NCI-H748 (cell line): ENCODE measurements at regions not wholly inside any gene's neighbourhood (a gene's known extent, or its start where the extent isn't known, plus 50 kb on each side); places are given as distances from the start of the nearest gene placed in this dataset.
"Not testable (repeated sequence)": the region's sequence is repeated elsewhere in the genome, so short reads cannot be mapped to it uniquely, and the experiment has no call there.

Source experiments
- DNase-seq: peaks from one replicate; lab custom pipeline; 2025; ENCODE audit not compliant: unreplicated experiment; lab: John Stamatoyannopoulos, UW

- no peak for DNase-seq
Measured at GRCh38 chr7:130789436-130789835, 55.4 kb upstream of the KLF14 start.

DNA sequence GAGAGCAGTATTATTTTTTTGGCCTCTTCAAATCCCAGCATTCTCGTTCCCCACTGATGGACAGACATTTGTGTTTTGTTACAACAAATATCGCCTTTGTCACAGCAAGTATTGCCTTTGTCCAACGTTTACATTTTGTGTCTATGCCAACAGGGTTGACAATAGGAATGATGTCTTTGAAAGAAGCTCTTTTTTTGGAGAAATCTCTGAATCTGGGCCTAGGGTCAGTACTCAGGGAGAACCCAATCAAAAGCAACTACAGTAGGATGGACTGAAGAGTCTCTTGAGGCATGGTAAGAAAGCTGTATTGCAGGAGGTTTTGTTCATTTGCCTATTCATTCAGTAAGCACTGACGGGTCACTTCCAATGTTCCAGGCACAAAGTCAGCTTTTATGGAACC, 57.7 kb upstream of the KLF14 start:
- DNase-seq = no peak

- DNase-seq = no peak
Measured at GRCh38 chr7:130793855-130794618, 60.0 kb upstream of the KLF14 start.

DNA sequence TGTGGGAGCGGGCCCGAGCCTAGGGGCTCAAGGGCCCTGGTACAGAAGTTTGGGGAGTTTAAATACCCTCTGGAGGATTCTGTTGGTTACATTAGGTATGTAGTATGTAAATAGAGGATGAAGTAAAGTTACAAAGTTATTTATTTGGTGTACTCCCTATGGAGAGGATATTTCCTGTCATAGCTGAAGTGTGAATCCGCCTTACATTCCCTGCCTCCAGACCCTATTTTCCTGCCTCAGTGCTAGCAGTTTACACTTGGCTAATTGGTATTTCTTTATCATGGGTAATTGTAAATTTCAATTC, 60.6 kb upstream of the KLF14 start:
- no peak for DNase-seq

- not testable (repeated sequence) for DNase-seq
Measured at GRCh38 chr7:130796425-130796824, 62.4 kb upstream of the KLF14 start.

GRCh38 chr7:130803127-130803526, 69.1 kb upstream of the KLF14 start:
- no peak for DNase-seq

DNA sequence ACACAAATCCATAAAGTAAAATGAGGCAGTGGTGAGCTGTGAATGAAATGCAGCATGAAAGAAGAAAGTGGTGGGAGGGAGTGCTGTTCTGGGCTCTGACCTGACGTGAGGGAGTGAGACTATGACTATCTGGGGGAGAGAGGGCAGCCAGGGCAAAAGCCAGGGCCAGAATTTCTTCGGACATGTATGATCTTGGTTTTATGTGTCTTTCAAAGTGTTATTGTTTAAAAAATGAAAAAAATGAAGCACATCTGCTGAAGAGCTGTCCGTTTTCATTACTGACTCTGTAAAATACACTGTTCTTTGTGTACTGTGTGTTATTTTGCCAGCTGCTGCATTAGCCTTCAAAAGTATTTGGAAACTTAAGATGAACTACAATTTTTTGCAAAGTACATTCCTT, 70.2 kb upstream of the KLF14 start:
- no peak for DNase-seq

GRCh38 chr7:130812819-130813218, 78.8 kb upstream of the KLF14 start:
- not testable (repeated sequence) for DNase-seq

DNA sequence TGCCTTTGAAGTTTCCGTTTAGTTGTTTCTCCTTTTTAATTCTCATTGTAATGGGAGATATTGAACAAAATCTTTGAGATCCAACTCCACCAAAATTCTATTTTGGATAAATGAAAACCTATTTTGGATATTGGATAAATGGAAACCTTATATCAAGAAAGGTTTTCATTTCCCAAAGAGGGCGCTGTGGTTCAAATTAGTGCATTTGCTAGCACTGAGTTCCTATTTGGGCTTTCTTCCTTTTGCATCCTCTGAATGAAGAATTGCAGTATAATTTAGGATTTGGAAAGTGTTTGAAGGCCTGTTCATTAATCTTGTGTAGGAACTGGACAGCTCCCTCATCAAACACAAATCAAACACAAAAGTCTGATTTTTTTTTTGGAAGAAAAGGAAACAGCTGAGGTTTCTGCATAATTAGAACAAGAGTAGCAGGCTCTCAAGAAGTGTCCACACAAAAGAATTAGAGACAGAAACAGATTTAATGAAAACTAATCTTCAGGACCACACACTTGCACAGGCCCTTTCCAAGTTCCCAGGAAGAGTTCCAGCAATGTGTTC, 80.8 kb upstream of the KLF14 start:
- DNase-seq = peak; percentile 27

DNA sequence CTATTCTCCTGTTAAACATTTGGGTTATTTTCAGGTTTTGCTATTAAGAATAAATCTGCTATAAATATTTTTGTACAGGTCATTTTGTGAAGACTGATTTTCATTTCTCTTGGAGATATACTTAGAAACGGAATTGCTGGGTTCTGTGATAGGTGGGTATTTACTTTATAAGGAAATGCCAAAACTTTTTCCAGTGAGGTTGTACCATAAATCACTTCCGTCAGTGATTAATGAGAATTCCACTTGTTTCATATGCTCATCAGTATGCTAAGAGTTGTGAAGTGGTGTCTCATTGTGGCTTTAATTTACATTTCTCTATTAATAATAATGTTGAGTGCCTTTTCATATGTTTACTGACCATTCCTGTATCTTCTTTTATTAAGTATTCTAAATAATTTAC, 84.0 kb upstream of the KLF14 start:
- no peak for DNase-seq

GRCh38 chr7:130821864-130822263, 87.9 kb upstream of the KLF14 start:
- no peak for DNase-seq

DNA sequence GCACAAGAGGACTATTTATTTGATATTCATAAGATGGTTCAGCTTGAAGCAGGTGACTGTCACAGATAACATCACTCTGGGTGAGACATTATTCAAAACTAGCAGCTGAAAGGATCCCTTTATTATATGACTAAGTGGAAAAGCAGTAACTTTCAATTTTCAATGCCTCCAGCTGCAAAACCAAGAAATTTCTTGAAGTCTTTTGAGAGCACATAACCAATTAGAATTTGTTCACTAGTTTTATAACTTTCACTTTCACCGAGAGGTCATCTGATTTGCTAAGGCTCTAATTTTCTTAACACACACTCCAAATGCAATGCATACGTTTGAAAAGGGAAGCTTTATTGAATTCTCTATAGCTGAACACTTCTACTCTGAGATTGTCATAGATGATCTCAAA, 88.6 kb upstream of the KLF14 start:
- DNase-seq = no peak

DNA sequence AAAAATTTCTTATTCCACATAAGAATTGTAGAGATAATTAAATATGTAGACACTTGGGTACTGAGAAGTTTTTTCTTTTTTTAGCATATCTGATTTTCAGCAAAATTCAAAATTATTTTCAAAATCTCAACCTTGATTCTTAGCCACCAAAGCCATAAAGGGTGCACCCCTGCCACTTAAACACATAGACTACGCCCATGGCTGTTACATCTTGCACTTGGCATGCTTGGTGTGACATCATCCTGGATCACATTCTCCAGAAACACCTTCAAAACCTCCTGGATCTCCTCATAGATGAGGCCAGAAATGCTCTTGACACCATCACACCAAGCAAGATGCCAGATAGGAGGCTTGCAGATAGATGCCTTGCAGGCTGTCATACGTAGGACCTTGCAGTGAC, 89.1 kb upstream of the KLF14 start:
- DNase-seq = no peak

DNA sequence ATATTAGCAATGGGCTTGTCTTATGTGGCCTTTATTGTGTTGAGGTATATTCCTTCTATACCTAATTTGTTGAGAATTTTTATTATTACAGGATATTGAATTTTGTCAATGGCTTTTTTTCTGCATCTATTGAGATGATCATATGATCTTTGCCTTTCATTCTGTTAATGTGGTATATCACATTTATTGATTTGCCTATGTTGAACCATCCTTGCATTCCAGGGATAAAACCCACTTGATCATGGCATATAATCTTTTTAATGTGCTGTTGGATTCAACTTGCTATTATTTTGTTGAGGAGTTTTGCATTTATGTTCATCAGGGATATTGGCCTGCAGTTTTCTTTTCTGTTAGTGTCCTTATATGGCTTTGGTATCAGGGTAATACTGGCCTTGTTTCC, 91.8 kb upstream of the KLF14 start:
- no peak for DNase-seq

DNA sequence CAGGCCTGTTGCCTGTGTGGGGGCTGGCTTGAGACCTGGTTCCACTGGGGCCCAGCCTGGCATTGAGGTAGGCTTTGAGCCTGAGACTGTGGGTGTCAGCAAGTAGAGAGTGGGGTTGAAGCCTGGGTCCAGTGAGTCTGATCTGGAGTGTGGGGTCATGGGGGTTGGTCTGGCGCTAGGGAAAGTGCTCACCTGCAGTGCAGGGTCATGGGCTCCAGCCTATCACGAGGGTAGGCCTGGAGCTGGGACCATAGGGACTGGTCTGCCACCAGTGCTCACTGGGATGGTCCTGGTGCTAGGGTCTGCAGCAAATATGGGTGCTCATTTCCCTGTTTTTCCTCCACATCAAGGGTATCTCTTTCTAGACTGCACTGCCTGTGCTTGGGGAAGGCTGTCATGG, 95.4 kb upstream of the KLF14 start:
- DNase-seq = no peak

DNA sequence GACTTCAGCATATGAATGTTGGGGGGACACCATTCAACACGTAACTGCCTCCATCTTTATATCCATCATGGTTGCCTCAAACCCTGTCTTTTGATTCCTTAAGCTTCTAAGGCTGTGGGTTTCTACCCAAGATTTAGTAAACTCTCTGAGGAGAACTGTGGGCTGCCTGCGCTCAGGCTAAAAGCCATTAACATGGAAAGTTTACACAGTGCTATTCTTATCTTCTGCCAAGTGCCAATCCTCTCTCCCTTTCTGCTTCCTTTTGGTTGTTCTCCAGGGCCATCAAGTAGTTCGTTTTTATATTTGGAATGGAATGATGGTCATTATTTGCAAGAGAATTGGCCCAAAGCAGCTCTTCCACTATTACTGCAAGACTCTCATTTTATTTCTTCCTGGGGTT, 97.3 kb upstream of the KLF14 start:
- DNase-seq = no peak

GRCh38 chr7:130831817-130832481, 97.9 kb upstream of the KLF14 start:
- peak; percentile 47 for DNase-seq

DNA sequence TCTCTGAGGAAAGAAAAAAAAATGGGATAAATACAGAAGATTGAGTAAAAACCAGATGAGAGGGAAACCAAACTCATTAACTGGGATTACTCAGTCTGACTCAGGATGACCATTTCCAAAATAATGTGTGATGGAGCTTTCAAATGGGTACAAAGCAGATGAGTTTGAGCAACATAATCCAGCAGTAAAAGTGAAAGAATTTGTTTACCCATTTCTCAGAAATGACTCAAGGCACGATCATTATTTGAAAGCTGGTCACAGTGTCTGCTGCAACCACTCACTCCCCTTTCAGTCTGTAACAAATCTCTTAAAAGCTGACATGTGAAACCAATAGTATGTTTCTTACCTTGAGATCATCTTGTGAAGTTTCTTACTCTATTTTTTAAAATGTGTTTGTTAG, 104.7 kb upstream of the KLF14 start:
- no peak for DNase-seq

DNA sequence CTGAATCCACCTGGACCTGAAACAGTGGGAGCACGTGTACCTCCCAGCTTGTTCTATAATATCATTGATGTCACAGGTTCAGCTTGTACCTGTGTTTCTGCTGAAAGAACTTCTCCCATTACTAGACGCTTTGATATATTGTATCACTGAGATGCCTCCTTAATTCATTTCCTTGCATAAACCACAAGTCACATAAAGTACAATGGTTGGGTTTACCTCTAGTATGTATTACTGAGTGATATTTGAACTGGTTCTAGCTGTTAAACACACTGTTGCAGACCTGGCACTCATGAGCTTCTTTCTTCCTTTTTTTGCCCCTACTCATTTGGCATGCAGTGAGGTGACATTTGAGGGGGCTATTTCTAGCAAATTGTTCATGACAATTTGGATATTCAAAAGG, 106.6 kb upstream of the KLF14 start:
- no peak for DNase-seq

DNA sequence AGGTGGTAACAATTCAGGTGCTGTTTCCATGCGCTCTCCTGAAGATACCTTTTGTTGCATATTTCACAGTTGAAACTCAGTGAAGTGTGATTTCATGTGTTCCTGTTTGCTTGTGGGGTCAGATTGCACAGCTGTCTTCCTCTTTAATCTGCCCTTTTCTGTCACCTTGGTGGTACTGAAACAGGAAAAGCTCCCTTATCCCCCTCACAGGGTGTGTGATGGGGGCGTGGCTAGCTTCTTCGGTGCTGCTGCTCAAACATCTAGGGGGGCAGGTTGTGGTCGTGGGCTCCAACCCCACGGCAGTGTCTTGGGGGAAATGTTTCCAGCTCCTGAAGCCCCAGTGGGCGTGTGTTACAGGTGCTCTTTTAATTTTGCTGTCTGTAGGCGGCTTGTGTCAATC, 107.4 kb upstream of the KLF14 start:
- DNase-seq = peak; percentile 20

GRCh38 chr7:130843703-130844102, 109.7 kb upstream of the KLF14 start:
- DNase-seq = no peak

DNA sequence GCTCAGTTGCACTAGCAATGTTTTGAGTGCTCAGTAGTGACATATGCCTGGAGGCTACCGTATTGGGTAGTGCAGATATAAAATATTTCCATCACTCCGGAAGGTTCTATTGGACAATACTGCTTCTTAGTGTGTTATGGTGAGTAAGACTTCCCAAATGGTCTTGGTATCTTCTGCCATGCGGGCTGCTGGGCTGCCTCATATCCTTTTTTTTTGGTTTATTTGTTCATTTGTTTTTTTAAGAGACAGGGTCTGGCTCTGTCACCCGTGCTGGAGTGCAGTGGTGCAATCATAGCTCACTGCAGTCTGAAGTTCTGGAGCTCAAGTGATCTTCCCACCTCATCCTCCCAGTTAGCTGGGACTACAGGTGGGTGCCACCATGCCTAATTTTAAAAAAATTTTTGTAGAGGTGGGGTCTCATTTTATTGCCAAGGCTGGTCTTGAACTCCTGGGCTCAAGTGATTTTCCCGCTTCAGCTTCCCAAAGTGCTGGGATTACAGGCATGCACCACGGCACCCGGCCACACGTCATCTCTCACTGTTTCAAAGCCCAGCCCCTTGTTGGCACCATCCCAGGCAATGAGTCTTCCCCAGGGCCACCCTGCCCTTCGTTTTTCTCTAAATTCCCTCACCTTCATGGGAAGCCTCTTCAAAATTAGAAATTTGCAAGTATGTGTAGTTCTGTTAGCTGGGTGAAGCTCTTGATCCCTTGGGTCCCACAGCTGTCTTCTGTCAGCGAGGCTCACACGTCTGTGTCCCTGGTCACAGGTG, 111.0 kb upstream of the KLF14 start:
- no peak for DNase-seq
